GM12872 (cell line): ENCODE measurements at regions not wholly inside any gene's neighbourhood (a gene's known extent, or its start where the extent isn't known, plus 50 kb on each side); places are given as distances from the start of the nearest gene placed in this dataset.

Experiments
- CTCF ChIP-seq: IDR thresholded peaks from 3 replicates; pipeline ENCODE4 v1.5.1; 2011; ENCODE audit warnings: low read depth, mild to moderate bottlenecking, low read length, moderate library complexity; ENCODE audit not compliant: insufficient read depth

- TF ChIP-seq CTCF: no peak
Observed at GRCh38 chr4:104591510-104591911, 96.8 kb upstream of the CXXC4 start.

- TF ChIP-seq CTCF: no peak
Observed at GRCh38 chr4:104592183-104592582, 97.5 kb upstream of the CXXC4 start.

GRCh38 chr4:104593019-104593418 lies 98.3 kb upstream of the CXXC4 start:
- TF ChIP-seq CTCF: no peak

GRCh38 chr4:104596189-104596588 lies 101.5 kb upstream of the CXXC4 start:
- TF ChIP-seq CTCF: no peak

- no peak for TF ChIP-seq CTCF
Observed at GRCh38 chr4:104615496-104615895, 120.8 kb upstream of the CXXC4 start.

- no peak for TF ChIP-seq CTCF
Observed at GRCh38 chr4:104615926-104616325, 121.2 kb upstream of the CXXC4 start.

GRCh38 chr4:104616401-104616820 lies 121.7 kb upstream of the CXXC4 start:
- TF ChIP-seq CTCF: no peak

GRCh38 chr4:104625706-104626105 lies 131.0 kb upstream of the CXXC4 start:
- TF ChIP-seq CTCF: no peak
